Neural cell (in vitro differentiated cells): ENCODE measurements at regions not wholly inside any gene's neighbourhood (a gene's known extent, or its start where the extent isn't known, plus 50 kb on each side); places are given as distances from the start of the nearest gene placed in this dataset.

Experiments
- EP300 ChIP-seq: fragments of 450-650 bp; conservative IDR thresholded peaks from 2 replicates; pipeline ENCODE4 v1.6.1; 2014; ENCODE audit warnings: antibody characterized with exemption, mild to moderate bottlenecking, moderate library complexity; ENCODE audit not compliant: poor library complexity, severe bottlenecking
- EZH2 ChIP-seq: fragments of 200-600, 300-800 bp; shearing (Covaris generic), sonication (generic); IDR thresholded peaks from 2 replicates; pipeline ENCODE4 v1.6.1; 2014; ENCODE audit warnings: antibody characterized with exemption, low read length, borderline replicate concordance, mild to moderate bottlenecking; ENCODE audit not compliant: insufficient read depth, poor library complexity, severe bottlenecking
- MXI1 ChIP-seq: fragments of 450-650 bp; conservative IDR thresholded peaks from 2 replicates; pipeline ENCODE4 v1.6.1; 2014; ENCODE audit warnings: antibody characterized with exemption, mild to moderate bottlenecking; ENCODE audit not compliant: poor library complexity, severe bottlenecking
- POLR2AphosphoS5 ChIP-seq: IDR thresholded peaks from 2 replicates; pipeline ENCODE4 v1.6.1; 2012
- TAF1 ChIP-seq: IDR thresholded peaks from 2 replicates; pipeline ENCODE4 v1.6.1; 2012; ENCODE audit warnings: low read depth
- TF ChIP-seq, protein P1 (sequence below): fragments of 450-650 bp; IDR thresholded peaks from 2 replicates; pipeline ENCODE4 v1.5.1; 2014; ENCODE audit warnings: antibody characterized with exemption, mild to moderate bottlenecking, moderate library complexity; ENCODE audit not compliant: poor library complexity, severe bottlenecking
- TF ChIP-seq, protein P2 (sequence below): IDR thresholded peaks from 2 replicates; pipeline ENCODE4 v1.6.1; 2012; ENCODE audit warnings: borderline replicate concordance

DNA sequence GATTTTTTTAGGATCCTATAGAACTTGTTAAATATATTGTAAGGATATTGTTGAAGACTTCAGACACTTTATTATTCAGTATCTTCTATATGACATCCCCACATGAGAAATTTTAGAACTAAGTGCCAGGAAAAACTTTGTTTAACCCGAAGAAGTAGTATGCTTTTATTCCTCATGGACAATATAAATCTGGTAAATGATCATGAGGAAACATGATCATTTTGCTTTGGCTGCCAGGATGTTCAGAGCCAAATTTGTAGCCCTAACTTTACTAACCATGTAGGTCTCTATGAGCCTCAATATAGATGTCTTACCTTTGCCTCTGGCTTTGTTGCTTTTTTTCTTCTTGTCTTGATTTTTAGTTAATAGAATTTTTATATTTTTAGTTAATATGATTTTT is 77.8 kb upstream of the TEX13D start:
- TF ChIP-seq, protein P1, sequence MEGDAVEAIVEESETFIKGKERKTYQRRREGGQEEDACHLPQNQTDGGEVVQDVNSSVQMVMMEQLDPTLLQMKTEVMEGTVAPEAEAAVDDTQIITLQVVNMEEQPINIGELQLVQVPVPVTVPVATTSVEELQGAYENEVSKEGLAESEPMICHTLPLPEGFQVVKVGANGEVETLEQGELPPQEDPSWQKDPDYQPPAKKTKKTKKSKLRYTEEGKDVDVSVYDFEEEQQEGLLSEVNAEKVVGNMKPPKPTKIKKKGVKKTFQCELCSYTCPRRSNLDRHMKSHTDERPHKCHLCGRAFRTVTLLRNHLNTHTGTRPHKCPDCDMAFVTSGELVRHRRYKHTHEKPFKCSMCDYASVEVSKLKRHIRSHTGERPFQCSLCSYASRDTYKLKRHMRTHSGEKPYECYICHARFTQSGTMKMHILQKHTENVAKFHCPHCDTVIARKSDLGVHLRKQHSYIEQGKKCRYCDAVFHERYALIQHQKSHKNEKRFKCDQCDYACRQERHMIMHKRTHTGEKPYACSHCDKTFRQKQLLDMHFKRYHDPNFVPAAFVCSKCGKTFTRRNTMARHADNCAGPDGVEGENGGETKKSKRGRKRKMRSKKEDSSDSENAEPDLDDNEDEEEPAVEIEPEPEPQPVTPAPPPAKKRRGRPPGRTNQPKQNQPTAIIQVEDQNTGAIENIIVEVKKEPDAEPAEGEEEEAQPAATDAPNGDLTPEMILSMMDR, result no peak
- TF ChIP-seq EZH2 (no peak), POLR2AphosphoS5 (no peak), TAF1 (no peak), MXI1 (no peak), EP300 (no peak)
- TF ChIP-seq, protein P2, sequence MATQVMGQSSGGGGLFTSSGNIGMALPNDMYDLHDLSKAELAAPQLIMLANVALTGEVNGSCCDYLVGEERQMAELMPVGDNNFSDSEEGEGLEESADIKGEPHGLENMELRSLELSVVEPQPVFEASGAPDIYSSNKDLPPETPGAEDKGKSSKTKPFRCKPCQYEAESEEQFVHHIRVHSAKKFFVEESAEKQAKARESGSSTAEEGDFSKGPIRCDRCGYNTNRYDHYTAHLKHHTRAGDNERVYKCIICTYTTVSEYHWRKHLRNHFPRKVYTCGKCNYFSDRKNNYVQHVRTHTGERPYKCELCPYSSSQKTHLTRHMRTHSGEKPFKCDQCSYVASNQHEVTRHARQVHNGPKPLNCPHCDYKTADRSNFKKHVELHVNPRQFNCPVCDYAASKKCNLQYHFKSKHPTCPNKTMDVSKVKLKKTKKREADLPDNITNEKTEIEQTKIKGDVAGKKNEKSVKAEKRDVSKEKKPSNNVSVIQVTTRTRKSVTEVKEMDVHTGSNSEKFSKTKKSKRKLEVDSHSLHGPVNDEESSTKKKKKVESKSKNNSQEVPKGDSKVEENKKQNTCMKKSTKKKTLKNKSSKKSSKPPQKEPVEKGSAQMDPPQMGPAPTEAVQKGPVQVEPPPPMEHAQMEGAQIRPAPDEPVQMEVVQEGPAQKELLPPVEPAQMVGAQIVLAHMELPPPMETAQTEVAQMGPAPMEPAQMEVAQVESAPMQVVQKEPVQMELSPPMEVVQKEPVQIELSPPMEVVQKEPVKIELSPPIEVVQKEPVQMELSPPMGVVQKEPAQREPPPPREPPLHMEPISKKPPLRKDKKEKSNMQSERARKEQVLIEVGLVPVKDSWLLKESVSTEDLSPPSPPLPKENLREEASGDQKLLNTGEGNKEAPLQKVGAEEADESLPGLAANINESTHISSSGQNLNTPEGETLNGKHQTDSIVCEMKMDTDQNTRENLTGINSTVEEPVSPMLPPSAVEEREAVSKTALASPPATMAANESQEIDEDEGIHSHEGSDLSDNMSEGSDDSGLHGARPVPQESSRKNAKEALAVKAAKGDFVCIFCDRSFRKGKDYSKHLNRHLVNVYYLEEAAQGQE, result no peak
